ENCODE measurements at regions not wholly inside any gene's neighbourhood (a gene's known extent, or its start where the extent isn't known, plus 50 kb on each side); places are given as distances from the start of the nearest gene placed in this dataset.

DNA sequence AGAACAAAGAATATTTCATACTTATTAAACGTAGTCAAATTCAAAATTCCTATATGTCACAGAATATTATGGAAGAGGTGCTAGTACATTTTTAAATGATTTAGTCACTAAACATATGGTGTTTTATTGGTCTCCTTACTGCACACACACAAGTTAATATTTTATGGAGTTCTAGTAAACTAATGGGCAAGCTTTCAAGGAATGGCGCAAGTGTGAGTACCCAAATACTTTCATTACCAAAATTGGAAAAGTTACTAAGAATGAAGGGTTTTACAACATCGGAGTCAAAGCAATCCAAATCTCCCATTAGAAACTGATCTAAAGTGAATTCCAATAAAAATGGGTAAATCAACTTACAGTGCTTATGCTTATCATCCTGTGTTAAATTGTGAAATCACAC is 921.9 kb downstream of the ADGRL2 start:
- Histone ChIP-seq H3K27me3 (ENCODE audit: insufficient read depth, low read length) (no peaks in the 10 kb centered on the region), H3K79me2 (ENCODE audit: insufficient read depth, low read length) (no peaks in the 10 kb centered on the region), H3K4me2 (ENCODE audit: low read length) (no peak overlapping the region), H3F3A (ENCODE audit: insufficient read depth, low read length) (no peaks in the 10 kb centered on the region), H3K9me3 (ENCODE audit: low read length) (no peaks in the 10 kb centered on the region), H3K27ac (ENCODE audit: low read depth, low read length, poor library complexity, severe bottlenecking) (no peak overlapping the region), H2AFZ (ENCODE audit: low read length) (no peak overlapping the region), H3K36me3 (ENCODE audit: insufficient read depth, low read length) (no peaks in the 10 kb centered on the region), H3K9me2 (ENCODE audit: low read depth, low read length) (no peaks in the 10 kb centered on the region), H4K20me1 (ENCODE audit: insufficient read depth, low read length) (no peaks in the 10 kb centered on the region), H3K4me3 (ENCODE audit: low read depth, low read length, poor library complexity, severe bottlenecking) (no peak overlapping the region), H3K9ac (ENCODE audit: low read length) (no peak overlapping the region), H3K4me1 (ENCODE audit: insufficient read depth, low read length, severe bottlenecking) (no peaks in the 10 kb centered on the region)
- TF ChIP-seq EZH2 (IDR thresholded peaks at IDR 0.05; ENCODE audit: borderline replicate concordance, low read length): no peak
- TF ChIP-seq, protein P1, sequence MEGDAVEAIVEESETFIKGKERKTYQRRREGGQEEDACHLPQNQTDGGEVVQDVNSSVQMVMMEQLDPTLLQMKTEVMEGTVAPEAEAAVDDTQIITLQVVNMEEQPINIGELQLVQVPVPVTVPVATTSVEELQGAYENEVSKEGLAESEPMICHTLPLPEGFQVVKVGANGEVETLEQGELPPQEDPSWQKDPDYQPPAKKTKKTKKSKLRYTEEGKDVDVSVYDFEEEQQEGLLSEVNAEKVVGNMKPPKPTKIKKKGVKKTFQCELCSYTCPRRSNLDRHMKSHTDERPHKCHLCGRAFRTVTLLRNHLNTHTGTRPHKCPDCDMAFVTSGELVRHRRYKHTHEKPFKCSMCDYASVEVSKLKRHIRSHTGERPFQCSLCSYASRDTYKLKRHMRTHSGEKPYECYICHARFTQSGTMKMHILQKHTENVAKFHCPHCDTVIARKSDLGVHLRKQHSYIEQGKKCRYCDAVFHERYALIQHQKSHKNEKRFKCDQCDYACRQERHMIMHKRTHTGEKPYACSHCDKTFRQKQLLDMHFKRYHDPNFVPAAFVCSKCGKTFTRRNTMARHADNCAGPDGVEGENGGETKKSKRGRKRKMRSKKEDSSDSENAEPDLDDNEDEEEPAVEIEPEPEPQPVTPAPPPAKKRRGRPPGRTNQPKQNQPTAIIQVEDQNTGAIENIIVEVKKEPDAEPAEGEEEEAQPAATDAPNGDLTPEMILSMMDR (IDR thresholded peaks at IDR 0.05; ENCODE audit: low read length): no peak

DNA sequence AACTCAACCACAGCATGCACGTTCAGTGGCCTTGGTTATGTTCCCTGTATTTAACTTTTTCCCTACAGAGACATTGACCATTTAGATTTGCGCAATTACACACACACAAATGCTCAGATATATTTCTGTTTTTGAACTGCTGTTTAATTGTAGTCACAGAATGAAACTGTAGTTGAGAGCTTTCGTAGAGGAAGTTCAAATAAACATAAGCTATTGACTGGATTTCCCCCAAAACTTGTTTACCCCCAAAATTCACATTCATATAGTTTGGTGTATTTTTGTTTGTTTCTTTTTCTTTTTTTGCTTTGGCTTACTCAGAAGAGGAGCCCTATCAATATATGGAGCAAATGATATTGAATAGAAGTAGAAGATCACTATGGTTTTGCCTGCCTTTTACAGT is 921.0 kb downstream of the ADGRL2 start:
- Histone ChIP-seq H2AFZ (ENCODE audit: low read length) (no peak overlapping the region), H3K79me2 (ENCODE audit: insufficient read depth, low read length) (no peaks in the 10 kb centered on the region), H3F3A (ENCODE audit: insufficient read depth, low read length) (no peaks in the 10 kb centered on the region), H4K20me1 (ENCODE audit: insufficient read depth, low read length) (no peaks in the 10 kb centered on the region), H3K36me3 (ENCODE audit: insufficient read depth, low read length) (no peaks in the 10 kb centered on the region), H3K4me1 (ENCODE audit: insufficient read depth, low read length, severe bottlenecking) (no peaks in the 10 kb centered on the region), H3K4me2 (ENCODE audit: low read length) (no peak overlapping the region), H3K4me3 (ENCODE audit: low read depth, low read length, poor library complexity, severe bottlenecking) (no peak overlapping the region), H3K9ac (ENCODE audit: low read length) (no peak overlapping the region), H3K9me3 (ENCODE audit: low read length) (no peaks in the 10 kb centered on the region), H3K27me3 (ENCODE audit: insufficient read depth, low read length) (no peaks in the 10 kb centered on the region), H3K27ac (ENCODE audit: low read depth, low read length, poor library complexity, severe bottlenecking) (no peak overlapping the region), H3K9me2 (ENCODE audit: low read depth, low read length) (no peaks in the 10 kb centered on the region)
- no peak for TF ChIP-seq EZH2 (IDR thresholded peaks at IDR 0.05; ENCODE audit: borderline replicate concordance, low read length)
- TF ChIP-seq, protein P1 (IDR thresholded peaks at IDR 0.05; ENCODE audit: low read length): no peak

DNA sequence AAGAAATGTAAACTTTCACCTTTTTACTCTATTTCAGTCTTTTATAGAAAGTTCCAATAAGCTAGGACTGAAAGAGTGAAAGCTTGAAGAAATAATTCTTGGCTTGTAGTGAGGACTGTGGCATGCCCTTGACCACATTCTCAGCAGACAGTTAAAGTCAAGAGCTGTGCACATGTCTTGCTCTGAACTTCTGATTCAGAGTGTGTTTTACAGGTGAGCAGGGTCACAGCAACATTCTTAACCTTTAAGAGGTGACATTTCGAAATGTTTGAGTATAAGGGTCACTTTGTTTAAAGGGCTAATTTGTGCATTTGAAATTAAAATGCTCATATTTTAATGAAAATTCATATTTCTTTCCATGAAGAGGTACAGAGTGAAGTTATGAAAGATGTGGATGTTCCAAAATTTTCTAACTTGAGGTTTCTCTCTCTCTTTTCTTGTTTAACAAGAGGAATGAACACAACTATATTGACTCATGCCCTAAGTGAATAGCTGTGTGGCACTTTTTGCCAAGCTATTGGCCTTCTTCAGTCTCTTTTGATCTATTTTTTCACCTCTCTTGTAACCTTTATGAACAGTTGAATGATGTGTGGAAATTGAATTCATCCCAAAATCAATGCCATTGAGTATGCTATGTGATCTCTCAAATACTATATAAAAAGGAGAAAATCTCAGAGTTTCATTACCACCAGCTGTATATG is 918.1 kb downstream of the ADGRL2 start:
- no peak for TF ChIP-seq EZH2 (IDR thresholded peaks at IDR 0.05; ENCODE audit: borderline replicate concordance, low read length)
- TF ChIP-seq, protein P1 (IDR thresholded peaks at IDR 0.05; ENCODE audit: low read length): no peak
- H3K27ac ChIP-seq (ENCODE audit: low read depth, low read length, poor library complexity, severe bottlenecking): no peak overlapping the region
- no peaks in the 10 kb centered on the region for H4K20me1 ChIP-seq (ENCODE audit: insufficient read depth, low read length)
- H3K27me3 ChIP-seq (ENCODE audit: insufficient read depth, low read length): no peaks in the 10 kb centered on the region
- no peak overlapping the region for H3K9ac ChIP-seq (ENCODE audit: low read length)
- H3F3A ChIP-seq (ENCODE audit: insufficient read depth, low read length): no peaks in the 10 kb centered on the region
- H3K79me2 ChIP-seq (ENCODE audit: insufficient read depth, low read length): no peaks in the 10 kb centered on the region
- no peaks in the 10 kb centered on the region for H3K9me3 ChIP-seq (ENCODE audit: low read length)
- H2AFZ ChIP-seq (ENCODE audit: low read length): no peak overlapping the region
- H3K4me1 ChIP-seq (ENCODE audit: insufficient read depth, low read length, severe bottlenecking): no peaks in the 10 kb centered on the region
- no peak overlapping the region for H3K4me2 ChIP-seq (ENCODE audit: low read length)
- no peak overlapping the region for H3K4me3 ChIP-seq (ENCODE audit: low read depth, low read length, poor library complexity, severe bottlenecking)
- no peaks in the 10 kb centered on the region for H3K36me3 ChIP-seq (ENCODE audit: insufficient read depth, low read length)
- H3K9me2 ChIP-seq (ENCODE audit: low read depth, low read length): no peaks in the 10 kb centered on the region
